ENCODE measurements at regions not wholly inside any gene's neighbourhood (a gene's known extent, or its start where the extent isn't known, plus 50 kb on each side); places are given as distances from the start of the nearest gene placed in this dataset.

DNA sequence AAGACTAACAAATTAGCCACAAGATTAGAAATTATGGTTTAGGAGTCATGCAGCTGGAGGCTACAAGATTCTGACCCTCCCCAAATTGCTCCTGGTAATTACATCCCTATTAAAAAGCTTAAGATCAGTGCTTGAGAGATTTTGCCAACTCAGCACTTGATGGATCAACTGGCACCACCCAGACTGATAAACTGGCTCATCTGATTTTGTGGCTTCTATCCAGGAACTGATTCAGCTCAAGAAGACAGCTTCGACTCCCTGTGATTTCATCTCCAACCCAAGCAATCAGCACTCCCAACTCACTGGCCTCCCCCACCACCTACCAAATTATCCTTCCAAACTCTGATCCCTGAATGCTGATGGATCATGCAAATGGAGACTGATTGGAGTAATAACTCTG, 94.8 kb downstream of the TNFRSF13B start:
- TF ChIP-seq NR2C2 (IDR thresholded peaks at IDR 0.05; ENCODE audit: borderline replicate concordance, control insufficient read depth, insufficient read length, low read depth): no peak
- TF ChIP-seq, protein P1, sequence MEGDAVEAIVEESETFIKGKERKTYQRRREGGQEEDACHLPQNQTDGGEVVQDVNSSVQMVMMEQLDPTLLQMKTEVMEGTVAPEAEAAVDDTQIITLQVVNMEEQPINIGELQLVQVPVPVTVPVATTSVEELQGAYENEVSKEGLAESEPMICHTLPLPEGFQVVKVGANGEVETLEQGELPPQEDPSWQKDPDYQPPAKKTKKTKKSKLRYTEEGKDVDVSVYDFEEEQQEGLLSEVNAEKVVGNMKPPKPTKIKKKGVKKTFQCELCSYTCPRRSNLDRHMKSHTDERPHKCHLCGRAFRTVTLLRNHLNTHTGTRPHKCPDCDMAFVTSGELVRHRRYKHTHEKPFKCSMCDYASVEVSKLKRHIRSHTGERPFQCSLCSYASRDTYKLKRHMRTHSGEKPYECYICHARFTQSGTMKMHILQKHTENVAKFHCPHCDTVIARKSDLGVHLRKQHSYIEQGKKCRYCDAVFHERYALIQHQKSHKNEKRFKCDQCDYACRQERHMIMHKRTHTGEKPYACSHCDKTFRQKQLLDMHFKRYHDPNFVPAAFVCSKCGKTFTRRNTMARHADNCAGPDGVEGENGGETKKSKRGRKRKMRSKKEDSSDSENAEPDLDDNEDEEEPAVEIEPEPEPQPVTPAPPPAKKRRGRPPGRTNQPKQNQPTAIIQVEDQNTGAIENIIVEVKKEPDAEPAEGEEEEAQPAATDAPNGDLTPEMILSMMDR (IDR thresholded peaks at IDR 0.05 in 2 of 3, conservative IDR thresholded peaks at IDR 0.05 in 1 of 3; ENCODE audit: control insufficient read depth in 2 of 3, extremely low read depth in 1 of 3, insufficient read depth in 1 of 3, low read depth in 3 of 3, low read length in 3 of 3): no peak
- TF ChIP-seq EP300 (IDR thresholded peaks at IDR 0.05; ENCODE audit: borderline replicate concordance in 1 of 2, control insufficient read depth in 1 of 2, low read depth in 2 of 2, low read length in 2 of 2): no peak
- no peak for TF ChIP-seq JUND (IDR thresholded peaks at IDR 0.05; ENCODE audit: low read depth, low read length)
- TF ChIP-seq KDM1A (IDR thresholded peaks at IDR 0.05; ENCODE audit: borderline replicate concordance): no peak
- no peak for TF ChIP-seq YBX1 (IDR thresholded peaks at IDR 0.05)
- TF ChIP-seq RAD21 (IDR thresholded peaks at IDR 0.05; ENCODE audit: insufficient read depth, low read depth, low read length): no peak
- TF ChIP-seq, protein P2, sequence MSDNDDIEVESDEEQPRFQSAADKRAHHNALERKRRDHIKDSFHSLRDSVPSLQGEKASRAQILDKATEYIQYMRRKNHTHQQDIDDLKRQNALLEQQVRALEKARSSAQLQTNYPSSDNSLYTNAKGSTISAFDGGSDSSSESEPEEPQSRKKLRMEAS (IDR thresholded peaks at IDR 0.05; ENCODE audit: low read depth, low read length): no peak
- TF ChIP-seq POLR2AphosphoS5 (IDR thresholded peaks at IDR 0.05; ENCODE audit: low read length): no peak
- no peak for TF ChIP-seq EZH2 (IDR thresholded peaks at IDR 0.05; ENCODE audit: borderline replicate concordance, control insufficient read depth, low read depth, low read length)
- no peak for TF ChIP-seq MYC (IDR thresholded peaks at IDR 0.05; ENCODE audit: insufficient read depth, insufficient read length, insufficient replicate concordance, low read length, severe bottlenecking)
- TF ChIP-seq, protein P3, sequence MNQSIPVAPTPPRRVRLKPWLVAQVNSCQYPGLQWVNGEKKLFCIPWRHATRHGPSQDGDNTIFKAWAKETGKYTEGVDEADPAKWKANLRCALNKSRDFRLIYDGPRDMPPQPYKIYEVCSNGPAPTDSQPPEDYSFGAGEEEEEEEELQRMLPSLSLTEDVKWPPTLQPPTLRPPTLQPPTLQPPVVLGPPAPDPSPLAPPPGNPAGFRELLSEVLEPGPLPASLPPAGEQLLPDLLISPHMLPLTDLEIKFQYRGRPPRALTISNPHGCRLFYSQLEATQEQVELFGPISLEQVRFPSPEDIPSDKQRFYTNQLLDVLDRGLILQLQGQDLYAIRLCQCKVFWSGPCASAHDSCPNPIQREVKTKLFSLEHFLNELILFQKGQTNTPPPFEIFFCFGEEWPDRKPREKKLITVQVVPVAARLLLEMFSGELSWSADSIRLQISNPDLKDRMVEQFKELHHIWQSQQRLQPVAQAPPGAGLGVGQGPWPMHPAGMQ (IDR thresholded peaks at IDR 0.05; ENCODE audit: borderline replicate concordance): no peak

Measured in GM12878 (cell line).